ENCODE measurements at regions not wholly inside any gene's neighbourhood (a gene's known extent, or its start where the extent isn't known, plus 50 kb on each side); places are given as distances from the start of the nearest gene placed in this dataset.

DNA sequence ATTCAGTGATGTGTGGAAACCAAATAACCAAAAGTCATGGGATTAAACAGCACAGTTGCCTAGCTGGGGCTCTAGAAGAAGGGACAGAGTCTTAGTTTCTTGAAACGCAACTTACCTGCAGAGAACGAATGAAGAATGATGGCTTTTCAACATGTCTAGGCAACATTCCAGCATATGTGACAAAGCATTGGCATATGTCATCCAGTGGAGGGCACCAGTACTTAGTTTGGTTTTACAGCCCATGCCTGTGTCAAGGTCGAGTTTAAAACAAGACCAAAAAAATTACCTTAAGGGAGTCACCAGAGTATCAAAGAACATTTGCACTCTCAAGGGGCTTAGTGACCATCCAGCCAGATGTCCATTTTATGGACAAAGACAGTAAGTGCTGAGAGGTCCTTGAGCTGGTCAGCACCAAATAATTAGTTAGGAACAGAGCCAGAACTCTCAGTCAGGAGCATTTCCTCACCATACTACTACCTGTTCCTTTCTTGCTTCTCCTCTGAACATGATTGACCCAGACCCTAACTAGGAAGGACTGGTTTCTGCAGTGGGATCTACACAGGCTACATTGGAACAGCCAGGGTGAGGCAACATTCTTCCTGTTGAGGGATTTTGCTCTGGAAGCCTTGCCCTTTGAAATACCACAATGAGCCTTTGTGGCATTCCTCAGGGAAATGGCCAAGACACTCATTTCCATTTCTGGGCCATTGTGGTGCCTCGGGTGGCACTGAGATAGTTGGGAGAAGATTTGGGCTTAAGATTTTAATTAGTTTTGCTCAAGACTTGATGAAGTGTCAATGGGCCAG lies 75.4 kb upstream of the ANKH start:
- Histone ChIP-seq H3K27ac (no peak overlapping the region), H3K27me3 (replicated peaks; ENCODE audit: insufficient read depth) (no peaks in the 10 kb centered on the region), H3K9me3 (no peaks in the 10 kb centered on the region), H3K4me3 (no peak overlapping the region), H3K4me1 (replicated peaks) (no peaks in the 10 kb centered on the region), H3K36me3 (no peaks in the 10 kb centered on the region)
- TF ChIP-seq CTCF (IDR thresholded peaks at IDR 0.05) (peak in 3 of 4 experiments; percentile 30 to 47 (median 45)), POLR2AphosphoS5 (IDR thresholded peaks at IDR 0.05) (peak; percentile 55), POLR2A (IDR thresholded peaks at IDR 0.05) (no peak)
- DNase-seq (ENCODE audit: low spot score) = peak; percentile 33
- intact Hi-C loops (cut with DNase I) = no loop called here
- WGBS = 43% methylated on average over 4 of the region's 4 CpGs

DNA sequence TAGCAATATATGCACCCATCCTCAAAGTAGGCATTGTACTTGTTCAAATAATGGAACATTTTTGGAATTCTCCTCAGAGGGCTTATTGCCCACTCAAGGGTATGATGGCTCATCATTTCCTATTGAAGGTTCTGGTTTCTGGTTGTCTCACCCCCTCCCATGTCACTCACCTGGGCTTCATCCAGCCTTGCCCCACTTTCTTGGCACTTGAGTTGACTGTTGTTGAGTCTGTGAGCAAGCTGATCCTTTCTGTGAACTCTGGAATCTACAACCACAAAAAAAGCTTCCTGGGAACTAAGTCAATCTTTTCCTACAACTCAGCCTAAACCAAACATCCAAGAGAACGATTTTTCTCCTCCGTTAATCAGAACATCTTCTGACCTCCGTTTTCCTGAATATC lies 73.9 kb upstream of the ANKH start:
- TF ChIP-seq POLR2AphosphoS5 (IDR thresholded peaks at IDR 0.05) (no peak), POLR2A (IDR thresholded peaks at IDR 0.05) (no peak), CTCF (IDR thresholded peaks at IDR 0.05) (no peak)
- Histone ChIP-seq H3K4me3 (no peak overlapping the region), H3K27ac (no peak overlapping the region), H3K27me3 (replicated peaks; ENCODE audit: insufficient read depth) (no peaks in the 10 kb centered on the region), H3K36me3 (no peaks in the 10 kb centered on the region), H3K9me3 (no peaks in the 10 kb centered on the region), H3K4me1 (replicated peaks) (no peaks in the 10 kb centered on the region)
- intact Hi-C loops (cut with DNase I) = no loop called here
- DNase-seq (ENCODE audit: low spot score) = no peak
- WGBS = 44% methylated on average over 3 of the region's 3 CpGs

- H3K9me3 ChIP-seq = no peaks in the 10 kb centered on the region
- intact Hi-C loops (cut with DNase I) = no loop called here
- H3K36me3 ChIP-seq = no peaks in the 10 kb centered on the region
- 57% methylated on average over 3 of the region's 3 CpGs for WGBS
- TF ChIP-seq POLR2AphosphoS5 (IDR thresholded peaks at IDR 0.05) (no peak), POLR2A (IDR thresholded peaks at IDR 0.05) (no peak), CTCF (IDR thresholded peaks at IDR 0.05) (no peak)
- no peak for DNase-seq (ENCODE audit: low spot score)
- no peaks in the 10 kb centered on the region for H3K27me3 ChIP-seq (replicated peaks; ENCODE audit: insufficient read depth)
- no peaks in the 10 kb centered on the region for H3K4me1 ChIP-seq (replicated peaks)
- no peak overlapping the region for H3K4me3 ChIP-seq
- H3K27ac ChIP-seq = no peak overlapping the region
Measured at GRCh38 chr5:14944996-14945395, 73.4 kb upstream of the ANKH start.

DNA sequence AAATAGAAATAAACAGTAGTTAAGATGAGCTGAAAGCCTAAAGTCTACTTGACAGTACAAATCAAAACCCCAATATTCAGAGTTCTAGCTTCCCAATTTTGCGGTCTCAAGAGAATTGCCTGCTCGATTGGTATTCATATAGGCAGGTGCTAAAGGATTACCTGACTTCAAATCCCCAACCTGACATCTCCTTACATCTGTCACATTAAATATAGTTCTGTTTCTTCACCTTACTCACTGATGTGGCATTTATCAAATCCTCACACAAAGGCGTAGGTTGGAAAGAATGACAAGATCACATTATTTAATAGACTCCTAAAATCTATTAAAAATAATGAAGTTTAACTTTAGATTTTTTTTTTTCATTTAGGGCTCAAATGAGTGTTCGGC lies 72.8 kb upstream of the ANKH start:
- TF ChIP-seq POLR2AphosphoS5 (IDR thresholded peaks at IDR 0.05) = no peak
- no peak for TF ChIP-seq CTCF (IDR thresholded peaks at IDR 0.05)
- TF ChIP-seq POLR2A (IDR thresholded peaks at IDR 0.05) = no peak
- 94% methylated on average over 4 of the region's 4 CpGs for WGBS
- Histone ChIP-seq H3K4me1 (replicated peaks) (no peaks in the 10 kb centered on the region), H3K27me3 (replicated peaks; ENCODE audit: insufficient read depth) (no peaks in the 10 kb centered on the region), H3K27ac (no peak overlapping the region), H3K4me3 (no peak overlapping the region), H3K9me3 (no peaks in the 10 kb centered on the region), H3K36me3 (no peaks in the 10 kb centered on the region)
- no peak for DNase-seq (ENCODE audit: low spot score)
- intact Hi-C loops (cut with DNase I) = no loop called here

GRCh38 chr5:14942212-14942611 lies 70.6 kb upstream of the ANKH start:
- TF ChIP-seq POLR2A (IDR thresholded peaks at IDR 0.05) = no peak
- TF ChIP-seq POLR2AphosphoS5 (IDR thresholded peaks at IDR 0.05) = no peak
- TF ChIP-seq CTCF (IDR thresholded peaks at IDR 0.05) = no peak
- DNase-seq (ENCODE audit: low spot score) = no peak
- no peak overlapping the region for H3K27ac ChIP-seq
- intact Hi-C loops (cut with DNase I) = no loop called here
- H3K27me3 ChIP-seq (replicated peaks; ENCODE audit: insufficient read depth) = no peaks in the 10 kb centered on the region
- H3K4me1 ChIP-seq (replicated peaks) = no peaks in the 10 kb centered on the region
- no peak overlapping the region for H3K4me3 ChIP-seq
- no peaks in the 10 kb centered on the region for H3K9me3 ChIP-seq
- H3K36me3 ChIP-seq = no peaks in the 10 kb centered on the region
